Adrenal gland (tissue), 5 donors: ENCODE measurements at regions not wholly inside any gene's neighbourhood (a gene's known extent, or its start where the extent isn't known, plus 50 kb on each side); places are given as distances from the start of the nearest gene placed in this dataset.

Source experiments
- CTCF ChIP-seq, 6 experiments: fragments of 450-650 bp in 4 of 6; fragments of 200-600 bp in 2 of 6; sonication (generic) in 1 of 6; IDR thresholded peaks; 1 replicate in 5 of 6; 2 replicates in 1 of 6; pipeline versions ENCODE4 v1.5.1 to v1.8.0; 2016 to 2021; ENCODE audit warnings: antibody characterized with exemption in 6 of 6, mild to moderate bottlenecking in 2 of 6, moderate library complexity in 1 of 6
- POLR2A ChIP-seq, 2 donors: fragments of 450-650 bp; IDR thresholded peaks; one replicate each; pipeline ENCODE4 v1.6.1; 2017; ENCODE audit warnings: antibody characterized with exemption in 2 of 2, mild to moderate bottlenecking in 2 of 2, moderate library complexity in 1 of 2
- donor health status: DM: no; HTN: no; CAD: no.

GRCh38 chr1:86812286-86812685, 101.6 kb downstream of the SELENOF start:
- TF ChIP-seq POLR2A (IDR thresholded peaks at IDR 0.05) (no peak), CTCF (IDR thresholded peaks at IDR 0.05) (no peak)
